IPS-18a (cell line): ENCODE measurements at regions not wholly inside any gene's neighbourhood (a gene's known extent, or its start where the extent isn't known, plus 50 kb on each side); places are given as distances from the start of the nearest gene placed in this dataset.
"Not testable (repeated sequence)": the region's sequence is repeated elsewhere in the genome, so short reads cannot be mapped to it uniquely, and the experiment has no call there.

Source experiments
- H3K27ac ChIP-seq: one replicate; pipeline ENCODE4 v1.5.1; 2013; ENCODE audit warnings: low read length
- H3K27me3 ChIP-seq: one replicate; pipeline ENCODE4 v1.6.1; 2013; ENCODE audit warnings: mild to moderate bottlenecking, low read length; ENCODE audit not compliant: control insufficient read depth, insufficient read depth
- H3K36me3 ChIP-seq: one replicate; pipeline ENCODE4 v1.6.1; 2013; ENCODE audit warnings: low read depth, low read length; ENCODE audit not compliant: control insufficient read depth
- H3K4me1 ChIP-seq: one replicate; pipeline ENCODE4 v1.6.1; 2013; ENCODE audit warnings: low read depth, low read length; ENCODE audit not compliant: control insufficient read depth
- H3K4me3 ChIP-seq: one replicate; pipeline ENCODE4 v1.5.1; 2013; ENCODE audit warnings: low read length
- H3K9ac ChIP-seq: one replicate; pipeline ENCODE4 v1.6.1; 2013; ENCODE audit warnings: mild to moderate bottlenecking, low read length, moderate library complexity
- H3K9me3 ChIP-seq: one replicate; pipeline ENCODE4 v1.6.1; 2013; ENCODE audit warnings: low read depth, low read length; ENCODE audit not compliant: control insufficient read depth

GRCh38 chr2:182606728-182607681 is 109.1 kb upstream of the DNAJC10 start:
- H3K27ac ChIP-seq: no peak overlapping the region
- H3K4me3 ChIP-seq: no peak overlapping the region
- no peaks in the 10 kb centered on the region for H3K27me3 ChIP-seq
- H3K4me1 ChIP-seq: no peaks in the 10 kb centered on the region
- no peaks in the 10 kb centered on the region for H3K36me3 ChIP-seq
- H3K9ac ChIP-seq: no peak overlapping the region
- H3K9me3 ChIP-seq: no peaks in the 10 kb centered on the region

GRCh38 chr2:182608181-182608845 is 107.7 kb upstream of the DNAJC10 start:
- Histone ChIP-seq H3K4me3 (no peak overlapping the region), H3K9ac (no peak overlapping the region), H3K27me3 (no peaks in the 10 kb centered on the region), H3K4me1 (no peaks in the 10 kb centered on the region), H3K36me3 (no peaks in the 10 kb centered on the region), H3K9me3 (no peaks in the 10 kb centered on the region), H3K27ac (no peak overlapping the region)

GRCh38 chr2:182609005-182609404 is 107.1 kb upstream of the DNAJC10 start:
- not testable (repeated sequence) for H3K27me3 ChIP-seq, H3K9me3 ChIP-seq, H3K4me1 ChIP-seq, H3K27ac ChIP-seq, H3K36me3 ChIP-seq, H3K9ac ChIP-seq, H3K4me3 ChIP-seq

- Histone ChIP-seq H3K9ac (no peak overlapping the region), H3K4me1 (no peaks in the 10 kb centered on the region), H3K36me3 (no peaks in the 10 kb centered on the region), H3K9me3 (no peaks in the 10 kb centered on the region), H3K27ac (no peak overlapping the region), H3K4me3 (no peak overlapping the region), H3K27me3 (no peaks in the 10 kb centered on the region)
These were observed 105.8 kb upstream of the DNAJC10 start for GRCh38 chr2:182610231-182610630.

- Histone ChIP-seq H3K36me3 (no peaks in the 10 kb centered on the region), H3K4me3 (no peak overlapping the region), H3K27me3 (no peaks in the 10 kb centered on the region), H3K9ac (no peak overlapping the region), H3K9me3 (no peaks in the 10 kb centered on the region), H3K4me1 (no peaks in the 10 kb centered on the region), H3K27ac (no peak overlapping the region)
These were observed 105.0 kb upstream of the DNAJC10 start for GRCh38 chr2:182611009-182611408.

GRCh38 chr2:182615036-182615435 is 101.0 kb upstream of the DNAJC10 start:
- Histone ChIP-seq H3K27me3 (no peaks in the 10 kb centered on the region), H3K9me3 (no peaks in the 10 kb centered on the region), H3K27ac (no peak overlapping the region), H3K9ac (no peak overlapping the region), H3K4me1 (no peaks in the 10 kb centered on the region), H3K4me3 (no peak overlapping the region), H3K36me3 (no peaks in the 10 kb centered on the region)

GRCh38 chr2:182616471-182617393 is 99.3 kb upstream of the DNAJC10 start:
- H3K4me1 ChIP-seq: peaks cover 10% of the 10 kb centered on the region
- no peak overlapping the region for H3K4me3 ChIP-seq
- H3K9ac ChIP-seq: no peak overlapping the region
- no peaks in the 10 kb centered on the region for H3K9me3 ChIP-seq
- no peak overlapping the region for H3K27ac ChIP-seq
- H3K27me3 ChIP-seq: no peaks in the 10 kb centered on the region
- H3K36me3 ChIP-seq: no peaks in the 10 kb centered on the region

GRCh38 chr2:182618672-182619079 is 97.4 kb upstream of the DNAJC10 start:
- Histone ChIP-seq H3K4me3 (no peak overlapping the region), H3K9me3 (no peaks in the 10 kb centered on the region), H3K27me3 (no peaks in the 10 kb centered on the region), H3K36me3 (no peaks in the 10 kb centered on the region), H3K4me1 (peaks cover 13% of the 10 kb centered on the region), H3K27ac (no peak overlapping the region), H3K9ac (no peak overlapping the region)

GRCh38 chr2:182619276-182619675 is 96.8 kb upstream of the DNAJC10 start:
- Histone ChIP-seq H3K9me3 (no peaks in the 10 kb centered on the region), H3K27me3 (no peaks in the 10 kb centered on the region), H3K9ac (no peak overlapping the region), H3K4me3 (no peak overlapping the region), H3K36me3 (no peaks in the 10 kb centered on the region), H3K4me1 (peaks cover 13% of the 10 kb centered on the region), H3K27ac (no peak overlapping the region)

- H3K9me3 ChIP-seq: no peaks in the 10 kb centered on the region
- no peaks in the 10 kb centered on the region for H3K27me3 ChIP-seq
- no peak overlapping the region for H3K27ac ChIP-seq
- peaks cover 26% of the 10 kb centered on the region for H3K4me1 ChIP-seq
- no peaks in the 10 kb centered on the region for H3K36me3 ChIP-seq
- H3K4me3 ChIP-seq: no peak overlapping the region
- H3K9ac ChIP-seq: no peak overlapping the region
These were observed 94.9 kb upstream of the DNAJC10 start for GRCh38 chr2:182621191-182621590.

GRCh38 chr2:182621810-182622209 is 94.2 kb upstream of the DNAJC10 start:
- peaks cover 28% of the 10 kb centered on the region for H3K4me1 ChIP-seq
- H3K27me3 ChIP-seq: no peaks in the 10 kb centered on the region
- no peak overlapping the region for H3K4me3 ChIP-seq
- H3K36me3 ChIP-seq: no peaks in the 10 kb centered on the region
- no peaks in the 10 kb centered on the region for H3K9me3 ChIP-seq
- no peak overlapping the region for H3K27ac ChIP-seq
- no peak overlapping the region for H3K9ac ChIP-seq
